GM21390 (cell line): ENCODE measurements at regions not wholly inside any gene's neighbourhood (a gene's known extent, or its start where the extent isn't known, plus 50 kb on each side); places are given as distances from the start of the nearest gene placed in this dataset.
"Not testable (repeated sequence)": the region's sequence is repeated elsewhere in the genome, so short reads cannot be mapped to it uniquely, and the experiment has no call there.

ENCODE experiments used
- ATAC-seq: cut with Tn5 transposase; IDR thresholded peaks from one replicate; pipeline ENCODE4 v1.9.1; 2021; ENCODE audit not compliant: unreplicated experiment

DNA sequence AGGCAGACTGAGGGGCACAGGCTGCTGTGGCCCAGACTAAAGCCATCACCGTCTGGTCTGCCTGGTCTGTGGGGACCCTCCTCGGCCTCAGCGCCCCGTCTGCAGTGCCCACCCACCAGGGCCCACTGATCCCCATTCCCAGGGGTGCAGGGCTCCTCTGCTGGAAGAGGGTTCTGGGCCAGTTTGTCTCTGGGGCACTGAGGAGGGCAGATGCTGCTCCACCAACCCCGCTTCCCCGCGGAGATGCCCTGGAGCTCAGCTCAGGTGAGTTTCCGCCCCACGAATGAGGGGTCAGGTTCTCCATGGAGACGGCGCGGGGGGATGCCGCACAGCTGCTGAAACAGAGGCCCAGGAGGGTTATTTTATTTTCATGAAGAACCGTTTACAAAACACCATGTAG, 263.3 kb upstream of the SFSWAP start:
- not testable (repeated sequence) for ATAC-seq

DNA sequence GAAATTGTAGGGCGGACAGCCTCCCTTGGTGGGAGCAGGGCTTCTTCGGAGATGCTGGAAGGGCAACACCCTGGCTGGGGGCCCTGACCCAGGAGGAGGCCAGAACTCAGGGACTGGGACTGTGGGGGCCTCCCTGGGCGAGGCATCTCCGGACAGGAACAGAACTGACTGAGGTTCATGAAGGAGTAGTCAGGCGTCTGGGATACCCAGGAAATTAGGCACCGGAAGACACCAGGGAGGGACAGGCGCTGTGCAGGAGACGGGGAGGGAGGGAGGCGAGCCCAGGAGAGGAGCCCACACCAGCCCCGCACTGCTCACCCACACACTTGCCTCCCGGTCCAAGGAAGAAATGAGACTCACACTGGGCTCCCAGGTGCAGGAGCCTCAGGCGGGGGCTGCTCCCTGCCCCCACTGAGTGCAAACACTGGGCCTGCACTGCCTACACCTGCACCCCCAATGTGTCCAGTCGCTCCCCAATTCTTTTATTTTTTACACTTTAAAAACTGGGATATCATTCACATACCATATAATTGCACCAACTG, 262.6 kb upstream of the SFSWAP start:
- ATAC-seq = no peak

DNA sequence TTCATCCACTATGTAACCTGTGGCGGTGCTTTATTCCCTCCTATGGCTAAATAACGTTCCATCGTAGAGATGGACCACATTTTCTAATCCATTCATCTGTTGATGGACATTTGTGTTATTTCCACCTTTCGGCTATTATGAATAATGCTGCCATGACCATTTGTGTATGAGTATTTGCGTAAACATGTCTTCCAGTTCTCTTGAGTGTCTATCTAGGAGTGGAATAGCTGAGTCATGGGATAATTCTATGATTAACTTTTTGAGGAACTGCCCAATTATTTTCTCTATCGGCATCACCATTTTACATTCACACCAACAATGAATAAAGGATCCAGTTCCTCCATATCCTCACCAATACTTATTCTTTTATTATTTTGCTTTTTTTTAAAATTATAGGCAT, 261.9 kb upstream of the SFSWAP start:
- ATAC-seq = no peak

DNA sequence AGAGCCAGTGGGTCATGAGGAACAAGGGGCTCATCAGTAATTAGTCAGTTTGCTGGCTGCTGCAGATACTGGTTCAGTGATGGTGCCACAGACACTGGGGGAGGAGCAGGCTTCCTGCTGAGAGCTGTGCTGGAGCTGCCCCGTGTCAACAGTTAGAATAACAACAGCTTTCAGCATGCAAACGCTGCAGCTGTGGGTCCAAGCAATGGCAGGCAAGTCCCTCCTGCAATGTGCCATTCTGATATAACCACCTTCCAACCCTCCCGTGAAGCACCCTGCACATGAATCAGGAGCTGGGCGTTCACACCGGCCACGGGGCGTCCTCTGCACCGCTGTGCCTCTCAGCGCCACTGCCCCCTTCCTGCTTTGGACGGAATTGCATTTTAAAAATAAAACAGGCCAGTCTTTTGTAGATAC, 258.4 kb upstream of the SFSWAP start:
- no peak for ATAC-seq

GRCh38 chr12:131454418-131455217, 256.3 kb upstream of the SFSWAP start:
- ATAC-seq = peak; percentile 87

DNA sequence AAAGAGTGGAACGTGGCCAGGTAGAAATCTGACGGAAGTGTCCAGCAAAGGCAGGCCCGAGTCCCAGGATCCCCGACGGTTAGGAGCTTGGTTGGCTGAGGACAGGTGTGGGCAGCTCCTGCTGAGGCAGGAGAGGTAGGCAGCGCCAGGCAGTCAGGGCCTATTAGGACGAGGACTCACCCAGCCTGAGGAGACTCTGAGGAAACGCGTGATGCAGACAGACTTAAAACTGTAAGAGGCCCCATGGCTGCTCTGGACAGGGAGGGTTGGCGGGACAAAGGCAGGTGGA, 255.7 kb upstream of the SFSWAP start:
- ATAC-seq = no peak

GRCh38 chr12:131455581-131456110, 255.2 kb upstream of the SFSWAP start:
- no peak for ATAC-seq

DNA sequence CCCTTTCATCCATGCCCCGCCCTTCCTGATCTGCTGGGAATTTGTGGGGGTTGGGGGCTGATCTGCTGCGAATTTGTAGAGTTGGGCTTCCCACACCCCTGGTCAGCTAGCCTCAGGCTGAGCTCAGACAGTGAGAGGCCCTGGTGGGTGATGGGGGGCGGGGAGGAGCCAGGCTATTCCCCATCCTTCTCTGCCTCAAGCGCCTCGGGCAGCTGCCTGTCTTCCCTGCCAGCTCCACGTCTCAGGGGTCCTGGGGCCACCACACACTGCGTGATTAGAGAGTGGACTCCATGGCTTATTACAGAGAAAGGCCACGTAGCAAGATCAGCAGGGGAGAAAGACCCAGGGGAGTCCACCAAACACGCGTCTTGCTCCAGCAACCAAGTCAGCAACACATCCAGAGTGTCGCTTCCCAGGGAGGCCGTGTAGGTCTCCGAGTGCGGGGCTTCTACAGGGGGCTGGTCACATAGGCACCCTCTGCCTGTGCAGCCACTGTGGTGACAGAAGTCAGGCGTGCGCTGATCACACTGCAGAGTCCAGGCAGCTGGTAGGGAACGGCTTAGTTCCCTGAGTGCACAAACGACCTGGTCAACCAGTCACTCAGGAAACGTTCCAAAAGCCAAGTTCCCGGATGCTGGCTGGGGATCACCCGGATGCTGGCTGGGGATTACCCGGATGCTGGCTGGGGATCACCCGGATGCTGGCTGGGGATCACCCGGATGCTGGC, 254.4 kb upstream of the SFSWAP start:
- ATAC-seq = no peak

- no peak for ATAC-seq
These were observed 253.9 kb upstream of the SFSWAP start for GRCh38 chr12:131457028-131457310.

DNA sequence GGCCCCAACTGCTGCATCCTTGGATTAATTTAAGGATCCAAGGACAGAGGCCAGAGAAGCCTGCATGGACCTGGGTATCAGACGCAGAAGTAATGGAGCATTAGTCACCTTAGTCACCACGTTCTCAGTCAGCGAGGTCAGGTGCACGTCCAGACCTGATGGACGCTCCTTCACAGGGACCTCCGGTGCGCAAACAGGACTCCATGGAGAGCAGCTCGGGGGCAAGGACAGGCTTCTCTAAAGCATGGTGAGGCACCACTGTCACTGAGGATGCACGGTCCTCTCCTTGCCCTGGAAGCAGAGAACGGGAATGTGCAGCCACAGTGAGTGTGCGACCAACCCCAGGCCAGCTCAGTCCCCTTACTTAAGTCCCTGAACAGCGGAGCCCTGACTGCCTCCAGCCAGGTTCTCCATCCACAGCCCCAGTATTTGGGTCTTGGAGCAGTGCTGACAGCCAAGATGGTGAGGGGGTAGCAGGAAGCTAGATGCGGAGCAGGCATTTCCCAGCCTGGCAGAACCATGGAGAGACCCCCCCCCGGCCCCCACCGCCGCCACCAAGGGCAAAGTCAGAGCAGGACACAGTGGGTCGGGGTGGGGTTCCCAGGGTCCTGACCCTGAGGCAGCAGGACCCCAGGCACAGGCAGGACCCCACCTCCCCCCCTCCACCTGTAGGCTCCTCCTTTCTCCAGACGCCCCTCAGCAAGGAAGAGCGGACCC, 253.4 kb upstream of the SFSWAP start:
- ATAC-seq = no peak

- no peak for ATAC-seq
These were observed 252.9 kb upstream of the SFSWAP start for GRCh38 chr12:131458048-131458374.

DNA sequence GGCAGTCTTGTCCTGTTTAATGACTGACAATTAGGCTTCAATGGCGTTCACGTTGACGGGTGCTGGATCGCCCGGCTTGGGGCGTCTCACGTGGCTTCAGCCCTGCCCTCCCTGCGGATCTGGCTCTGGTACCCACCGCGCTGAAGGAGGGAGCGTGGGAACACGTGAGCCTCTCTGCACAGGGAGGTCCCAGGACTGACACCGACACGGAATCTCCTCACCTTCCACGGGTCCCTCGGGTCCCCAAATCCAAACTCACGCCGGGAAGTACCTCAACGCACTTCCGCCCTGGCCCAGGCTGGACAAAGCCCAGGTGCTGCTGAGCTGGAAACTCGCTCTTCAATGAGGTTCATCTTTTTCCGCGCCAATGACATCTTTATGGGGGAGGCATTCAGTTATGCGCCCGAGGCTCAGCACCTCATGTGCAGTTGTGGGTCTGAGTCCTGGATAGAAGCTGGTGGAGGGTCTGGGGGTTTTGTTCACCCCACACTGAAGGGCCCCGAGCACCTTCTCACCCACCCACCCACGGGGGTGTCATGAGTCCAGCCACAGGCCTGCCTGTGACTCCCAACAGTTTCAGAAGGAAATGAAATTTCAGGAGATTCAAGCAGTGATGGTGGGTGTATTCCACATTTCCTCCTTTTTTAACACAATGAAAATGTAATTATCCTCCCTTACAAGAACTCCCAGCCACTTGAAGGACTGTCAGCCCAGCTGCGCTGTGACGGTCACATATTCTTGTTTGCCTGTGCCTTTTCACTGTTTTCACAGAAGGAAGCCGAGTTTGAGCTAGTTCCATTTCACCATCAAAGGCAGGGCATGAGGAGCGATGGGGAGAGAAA, 251.7 kb upstream of the SFSWAP start:
- ATAC-seq = no peak

- ATAC-seq = no peak
These were observed 251.0 kb upstream of the SFSWAP start for GRCh38 chr12:131459773-131460365.

DNA sequence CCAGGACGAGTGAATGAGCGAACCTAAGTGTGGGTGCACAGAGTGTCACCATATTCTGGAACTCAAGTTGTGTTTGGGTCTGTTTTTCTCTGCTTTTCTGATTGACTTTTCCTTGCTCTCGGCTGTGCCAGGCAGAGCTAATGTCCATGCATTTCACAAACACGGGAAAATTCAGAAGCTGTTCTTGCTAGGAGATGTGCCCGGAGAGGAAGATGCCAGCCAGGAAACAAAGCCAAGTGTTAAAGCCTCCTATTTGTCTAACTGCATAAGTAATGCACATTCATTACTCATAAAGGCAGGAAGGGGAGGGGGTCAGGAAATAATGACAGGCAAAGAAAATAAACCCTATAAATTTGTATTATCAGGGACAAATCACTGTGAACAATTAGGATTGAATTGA, 250.4 kb upstream of the SFSWAP start:
- no peak for ATAC-seq

DNA sequence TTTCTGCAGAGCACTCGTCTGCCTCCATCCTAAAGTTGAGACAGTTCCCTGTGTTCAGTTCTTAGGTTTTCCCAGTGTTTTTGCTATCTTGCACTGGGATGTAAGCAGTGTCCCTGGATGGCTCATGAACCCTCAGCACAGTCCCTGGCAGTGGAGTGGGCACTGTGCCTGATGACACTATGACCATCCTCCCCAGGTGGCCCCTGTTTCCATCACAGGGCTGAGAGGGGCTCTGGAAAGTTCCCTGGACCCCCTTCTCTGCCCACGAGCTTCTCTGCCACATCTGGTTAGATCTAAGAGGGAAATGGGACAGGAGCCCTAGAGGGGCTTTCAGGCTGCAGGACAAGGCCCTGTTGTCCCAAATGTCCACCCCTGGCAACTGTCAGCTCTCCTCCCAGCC, 249.8 kb upstream of the SFSWAP start:
- ATAC-seq = no peak

DNA sequence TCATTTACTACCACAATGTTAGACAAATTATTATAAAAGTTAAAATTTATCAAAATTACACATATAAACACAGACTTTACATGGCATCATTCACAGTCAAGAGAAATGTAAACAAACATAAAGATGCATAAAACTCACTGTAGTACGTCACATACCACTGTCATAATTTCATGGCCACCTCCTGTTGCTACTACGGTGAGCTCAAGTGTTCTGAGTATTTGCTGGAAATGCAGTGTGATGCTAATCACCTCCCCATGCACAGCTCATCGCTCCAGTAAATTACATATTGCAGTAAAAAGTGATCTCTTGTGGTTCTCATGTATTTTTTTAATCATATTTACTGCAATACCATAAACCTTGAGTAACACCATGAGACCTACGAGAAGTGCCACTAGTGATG, 247.7 kb upstream of the SFSWAP start:
- no peak for ATAC-seq

DNA sequence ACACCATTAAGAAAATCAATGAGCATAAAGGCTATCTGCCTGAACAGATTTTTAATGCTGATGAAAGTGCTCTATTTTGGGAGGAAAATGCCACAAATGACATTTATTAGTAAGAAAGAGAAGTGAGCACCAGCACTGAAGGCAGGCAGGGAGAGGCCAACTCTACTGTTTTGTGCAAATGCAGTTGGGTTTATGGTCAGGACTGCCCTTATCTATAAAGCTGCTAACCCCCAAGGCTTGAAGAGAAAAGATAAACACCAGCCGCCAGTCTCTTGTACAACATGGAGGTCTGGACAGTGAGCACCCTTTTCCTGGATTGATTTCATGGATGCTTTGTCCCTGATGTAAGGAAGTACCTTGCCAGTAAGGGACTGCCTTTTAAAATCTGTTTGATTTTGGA, 246.8 kb upstream of the SFSWAP start:
- no peak for ATAC-seq

DNA sequence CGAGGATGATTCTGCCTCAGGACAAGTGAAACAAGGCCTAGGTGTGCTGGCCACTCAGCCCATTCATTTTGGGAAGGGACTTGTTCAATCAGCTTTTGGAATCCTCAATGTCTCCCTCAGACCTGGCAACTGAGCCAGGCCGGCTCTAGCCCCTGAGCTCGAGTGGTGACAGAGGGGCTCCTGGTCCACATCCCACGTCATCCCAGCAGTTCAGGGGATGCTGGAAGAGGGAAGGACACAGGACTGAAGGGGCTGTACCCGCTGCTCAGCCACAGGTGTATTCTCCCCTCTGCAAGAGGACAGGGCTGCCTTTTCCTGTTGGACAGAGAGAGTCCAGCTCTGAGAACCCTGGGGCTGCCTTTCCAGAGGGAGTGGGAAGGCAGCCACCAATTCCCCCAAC, 244.6 kb upstream of the SFSWAP start:
- ATAC-seq = no peak

DNA sequence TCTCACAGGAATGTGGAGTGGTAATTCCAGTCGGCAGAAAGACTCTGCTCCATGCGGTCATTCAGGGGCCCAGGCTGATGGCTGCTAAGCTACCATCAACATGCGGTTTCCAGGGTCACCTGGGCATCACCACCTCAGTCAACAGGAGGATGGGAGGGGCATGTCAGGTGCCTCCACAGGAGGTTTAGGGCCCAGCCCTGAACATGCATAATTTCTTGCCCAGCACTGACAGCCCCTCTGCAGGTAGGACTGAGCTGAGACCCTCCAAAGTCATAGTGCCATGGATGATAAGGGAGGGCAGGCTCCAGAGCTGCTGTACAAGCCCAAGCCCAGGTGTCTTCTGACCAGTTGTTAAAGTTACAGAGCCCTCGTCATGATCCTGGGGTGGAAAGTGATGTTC, 244.0 kb upstream of the SFSWAP start:
- ATAC-seq = no peak

DNA sequence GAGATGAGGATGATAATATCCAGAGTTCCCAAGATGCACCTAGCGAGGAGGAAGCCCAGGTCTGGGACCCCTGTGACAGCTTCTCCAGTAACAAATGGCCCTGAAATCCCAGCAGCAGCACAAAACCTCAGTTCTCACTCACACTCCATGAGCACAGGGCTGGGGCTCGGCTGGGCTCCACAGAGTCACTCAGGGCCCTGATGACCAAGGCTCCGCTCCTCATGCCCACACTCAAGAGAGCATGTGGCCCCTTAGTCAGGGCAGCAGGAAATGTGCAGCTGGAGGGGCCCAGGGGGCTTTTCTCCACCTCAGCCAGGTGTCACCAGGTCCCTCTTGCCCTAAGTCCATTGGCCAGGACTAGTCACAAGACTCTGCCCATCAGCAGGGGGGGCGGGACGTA, 242.7 kb upstream of the SFSWAP start:
- no peak for ATAC-seq

DNA sequence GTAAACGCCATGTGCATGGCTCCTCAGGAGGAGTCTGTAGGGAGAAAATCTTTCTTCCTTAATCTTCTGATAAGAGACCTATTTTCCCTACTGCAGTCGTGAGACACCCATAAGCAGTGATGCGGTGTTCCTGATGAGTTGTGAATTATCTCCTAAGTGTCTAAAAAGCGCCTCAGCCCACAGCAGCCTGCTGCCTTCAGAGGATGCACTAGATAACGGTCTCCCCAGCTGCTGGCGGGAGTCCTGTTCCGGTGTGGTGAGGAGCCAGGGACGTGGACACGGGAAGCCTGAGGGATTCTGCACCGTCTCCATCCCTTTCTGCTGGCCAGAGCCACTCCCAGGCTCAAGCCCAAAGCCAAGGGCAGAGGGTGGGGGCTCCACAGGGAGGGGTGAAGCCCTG, 240.9 kb upstream of the SFSWAP start:
- not testable (repeated sequence) for ATAC-seq
